ENCODE measurements at regions not wholly inside any gene's neighbourhood (a gene's known extent, or its start where the extent isn't known, plus 50 kb on each side); places are given as distances from the start of the nearest gene placed in this dataset.

- no peak overlapping the region for H3K4me3 ChIP-seq
Observed at GRCh38 chr3:161913786-161914389, 417.3 kb downstream of the OTOL1 start.

GRCh38 chr3:161914703-161915417 is 418.3 kb downstream of the OTOL1 start:
- no peaks in the 10 kb centered on the region for H3K9me3 ChIP-seq
- 8 to 13% methylated on average over 8 of the region's 8 CpGs for WGBS, 2 donors (ENCODE audit: low coverage in 1 of 2)
- H3K36me3 ChIP-seq: no peaks in the 10 kb centered on the region
- no peak for ATAC-seq
- H3K27ac ChIP-seq: no peak overlapping the region
- TF ChIP-seq POLR2A (IDR thresholded peaks at IDR 0.05) (no peak), CTCF (IDR thresholded peaks at IDR 0.05) (peak in 3 of 4 experiments; percentile 17 to 67 (median 45))
- H3K4me3 ChIP-seq: no peak overlapping the region
- H3K4me1 ChIP-seq: peaks cover 0 to 12% (median 0%) of the 10 kb centered on the region in 3 donors
- no peaks in the 10 kb centered on the region for H3K27me3 ChIP-seq

More at GRCh38 chr3:161913786-161914389, 417.3 kb downstream of the OTOL1 start:
- Histone ChIP-seq H3K9me3 (no peaks in the 10 kb centered on the region), H3K36me3 (no peaks in the 10 kb centered on the region), H3K4me1 (peaks cover 0 to 12% (median 0%) of the 10 kb centered on the region in 3 donors), H3K27ac (no peak overlapping the region), H3K27me3 (no peaks in the 10 kb centered on the region)
- no peak for ATAC-seq
- no peak for TF ChIP-seq CTCF (IDR thresholded peaks at IDR 0.05)
- no peak for TF ChIP-seq POLR2AphosphoS5 (IDR thresholded peaks at IDR 0.05)
- TF ChIP-seq EP300 (IDR thresholded peaks at IDR 0.05): no peak
- TF ChIP-seq POLR2A (IDR thresholded peaks at IDR 0.05): no peak

- no peaks in the 10 kb centered on the region for H3K36me3 ChIP-seq
- 27 to 30% methylated on average over 4 of the region's 4 CpGs for WGBS, 2 donors (ENCODE audit: low coverage in 1 of 2)
- no peak overlapping the region for H3K27ac ChIP-seq
- H3K9me3 ChIP-seq: no peaks in the 10 kb centered on the region
- TF ChIP-seq CTCF (IDR thresholded peaks at IDR 0.05): no peak
- TF ChIP-seq EP300 (IDR thresholded peaks at IDR 0.05): no peak
- no peak for TF ChIP-seq POLR2A (IDR thresholded peaks at IDR 0.05)
- TF ChIP-seq POLR2AphosphoS5 (IDR thresholded peaks at IDR 0.05): no peak
- no peak for ATAC-seq
- H3K4me1 ChIP-seq: peaks cover 0 to 12% (median 0%) of the 10 kb centered on the region in 3 donors
- H3K27me3 ChIP-seq: no peaks in the 10 kb centered on the region
- no peak overlapping the region for H3K4me3 ChIP-seq
Observed at GRCh38 chr3:161915418-161915750, 418.8 kb downstream of the OTOL1 start.

- 74 to 100% methylated on average over 2 of the region's 2 CpGs for WGBS, 2 donors (ENCODE audit: low coverage in 1 of 2)
Observed at GRCh38 chr3:161920196-161920595, 423.6 kb downstream of the OTOL1 start.

More at GRCh38 chr3:161920196-161920595, 423.6 kb downstream of the OTOL1 start:
- H3K36me3 ChIP-seq: no peaks in the 10 kb centered on the region
- TF ChIP-seq EP300 (IDR thresholded peaks at IDR 0.05) (no peak), POLR2AphosphoS5 (IDR thresholded peaks at IDR 0.05) (no peak), POLR2A (IDR thresholded peaks at IDR 0.05) (no peak), CTCF (IDR thresholded peaks at IDR 0.05) (no peak)
- ATAC-seq: no peak
- H3K9me3 ChIP-seq: no peaks in the 10 kb centered on the region
- H3K4me1 ChIP-seq: peaks cover 0 to 5% (median 0%) of the 10 kb centered on the region in 3 donors
- no peak overlapping the region for H3K4me3 ChIP-seq
- H3K27ac ChIP-seq: no peak overlapping the region
- H3K27me3 ChIP-seq: no peaks in the 10 kb centered on the region

All from gastroesophageal sphincter (tissue), 4 donors.